SK-N-MC (cell line): ENCODE measurements at regions not wholly inside any gene's neighbourhood (a gene's known extent, or its start where the extent isn't known, plus 50 kb on each side); places are given as distances from the start of the nearest gene placed in this dataset.

Source experiments
- EZH2 ChIP-seq: fragments of 200-600 bp; sonication (generic); IDR thresholded peaks from one replicate; pipeline ENCODE4 v1.6.1; 2017; ENCODE audit warnings: antibody characterized with exemption
- FOXP2 ChIP-seq: optimal IDR thresholded peaks from 2 replicates; pipeline ENCODE3; 2011; ENCODE audit warnings: mild to moderate bottlenecking, moderate library complexity; ENCODE audit not compliant: insufficient read depth; ENCODE audit errors: extremely low read length, control extremely low read depth
- POLR2AphosphoS5 ChIP-seq: IDR thresholded peaks from 2 replicates; pipeline ENCODE4 v1.6.1; 2012; ENCODE audit warnings: mild to moderate bottlenecking, low read depth, low read length, borderline replicate concordance

- TF ChIP-seq EZH2, result no peak
- no peak for TF ChIP-seq POLR2AphosphoS5
- no peak for TF ChIP-seq FOXP2
These were observed 74.0 kb upstream of the MDM1 start for GRCh38 chr12:68406134-68406576.
